Uterus (tissue), 2 donors: ENCODE measurements at regions not wholly inside any gene's neighbourhood (a gene's known extent, or its start where the extent isn't known, plus 50 kb on each side); places are given as distances from the start of the nearest gene placed in this dataset.

Experiments
- POLR2A ChIP-seq, 2 donors: fragments of 450-650 bp; IDR thresholded peaks; one replicate each; pipeline ENCODE4 v1.6.1; 2016; ENCODE audit warnings: antibody characterized with exemption in 2 of 2, mild to moderate bottlenecking in 1 of 2, moderate library complexity in 1 of 2
- TF ChIP-seq, protein P1 (sequence below), 4 experiments: fragments of 200-600 bp in 2 of 4; fragments of 450-650 bp in 2 of 4; sonication (generic) in 2 of 4; IDR thresholded peaks; one replicate each; pipeline ENCODE4 v1.5.1; 2016 to 2019; ENCODE audit warnings: antibody characterized with exemption in 4 of 4, mild to moderate bottlenecking in 2 of 4, moderate library complexity in 1 of 4

DNA sequence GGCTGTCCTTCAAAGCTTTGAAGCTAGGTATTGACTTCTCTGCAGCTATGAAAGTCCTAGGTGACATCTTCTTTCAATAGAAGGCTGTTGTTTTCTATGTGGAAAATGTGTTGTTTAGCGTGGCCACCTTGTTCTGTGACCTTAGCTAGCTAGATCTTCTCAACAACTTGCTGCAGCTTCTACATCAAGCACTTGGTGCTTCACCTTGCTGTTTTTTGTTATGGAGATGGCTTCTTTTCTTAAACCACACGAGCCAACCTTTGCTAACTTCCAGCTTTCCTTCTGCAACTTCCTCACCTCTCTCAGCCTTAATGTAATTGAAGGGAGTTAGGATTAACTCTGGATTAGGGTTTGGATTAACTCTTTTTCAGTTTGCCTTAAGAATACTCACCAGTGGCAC lies 128.6 kb upstream of the MMS22L start:
- TF ChIP-seq, protein P1, sequence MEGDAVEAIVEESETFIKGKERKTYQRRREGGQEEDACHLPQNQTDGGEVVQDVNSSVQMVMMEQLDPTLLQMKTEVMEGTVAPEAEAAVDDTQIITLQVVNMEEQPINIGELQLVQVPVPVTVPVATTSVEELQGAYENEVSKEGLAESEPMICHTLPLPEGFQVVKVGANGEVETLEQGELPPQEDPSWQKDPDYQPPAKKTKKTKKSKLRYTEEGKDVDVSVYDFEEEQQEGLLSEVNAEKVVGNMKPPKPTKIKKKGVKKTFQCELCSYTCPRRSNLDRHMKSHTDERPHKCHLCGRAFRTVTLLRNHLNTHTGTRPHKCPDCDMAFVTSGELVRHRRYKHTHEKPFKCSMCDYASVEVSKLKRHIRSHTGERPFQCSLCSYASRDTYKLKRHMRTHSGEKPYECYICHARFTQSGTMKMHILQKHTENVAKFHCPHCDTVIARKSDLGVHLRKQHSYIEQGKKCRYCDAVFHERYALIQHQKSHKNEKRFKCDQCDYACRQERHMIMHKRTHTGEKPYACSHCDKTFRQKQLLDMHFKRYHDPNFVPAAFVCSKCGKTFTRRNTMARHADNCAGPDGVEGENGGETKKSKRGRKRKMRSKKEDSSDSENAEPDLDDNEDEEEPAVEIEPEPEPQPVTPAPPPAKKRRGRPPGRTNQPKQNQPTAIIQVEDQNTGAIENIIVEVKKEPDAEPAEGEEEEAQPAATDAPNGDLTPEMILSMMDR (IDR thresholded peaks at IDR 0.05), result no peak
- no peak for TF ChIP-seq POLR2A (IDR thresholded peaks at IDR 0.05)
